Omental fat pad (tissue), 3 donors: ENCODE measurements at regions not wholly inside any gene's neighbourhood (a gene's known extent, or its start where the extent isn't known, plus 50 kb on each side); places are given as distances from the start of the nearest gene placed in this dataset.

ENCODE experiments used
- ATAC-seq: fragments of 150-250 bp; one replicate; pipeline ENCODE4 v1.9.1; 2016; ENCODE audit warnings: mild to moderate bottlenecking, moderate library complexity; ENCODE audit not compliant: low FRiP score
- DNase-seq: peaks from one replicate; pipeline ENCODE4 v3.0.0-alpha.2; 2019; ENCODE audit warnings: low spot score
- CTCF ChIP-seq, 3 donors: fragments of 450-650 bp; IDR thresholded peaks; one replicate each; pipeline ENCODE4 v1.5.1; 2016 to 2017; ENCODE audit warnings: antibody characterized with exemption in 3 of 3, mild to moderate bottlenecking in 3 of 3, moderate library complexity in 2 of 3

DNA sequence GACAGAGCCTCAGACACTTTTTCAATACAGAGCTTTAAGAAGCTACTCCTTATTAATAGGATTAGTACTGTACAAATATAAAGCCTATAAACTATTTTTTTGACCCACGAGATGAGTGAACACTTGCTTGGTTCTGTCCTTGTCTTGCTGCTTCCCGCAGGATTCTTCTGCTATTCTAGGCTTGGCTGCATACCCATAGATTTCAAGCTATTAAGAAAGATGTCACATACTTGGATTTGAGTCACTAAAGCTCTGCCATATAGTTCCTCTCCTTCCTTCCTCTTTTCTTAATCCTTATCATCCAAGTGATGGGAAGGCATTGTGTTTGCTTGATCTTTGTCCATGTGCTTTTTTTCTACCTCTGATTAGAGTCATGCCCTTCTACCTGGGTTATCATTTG is 361.2 kb upstream of the TRPC7 start:
- no peak for TF ChIP-seq CTCF (IDR thresholded peaks at IDR 0.05)
- ATAC-seq (no peak), DNase-seq (no peak)

DNA sequence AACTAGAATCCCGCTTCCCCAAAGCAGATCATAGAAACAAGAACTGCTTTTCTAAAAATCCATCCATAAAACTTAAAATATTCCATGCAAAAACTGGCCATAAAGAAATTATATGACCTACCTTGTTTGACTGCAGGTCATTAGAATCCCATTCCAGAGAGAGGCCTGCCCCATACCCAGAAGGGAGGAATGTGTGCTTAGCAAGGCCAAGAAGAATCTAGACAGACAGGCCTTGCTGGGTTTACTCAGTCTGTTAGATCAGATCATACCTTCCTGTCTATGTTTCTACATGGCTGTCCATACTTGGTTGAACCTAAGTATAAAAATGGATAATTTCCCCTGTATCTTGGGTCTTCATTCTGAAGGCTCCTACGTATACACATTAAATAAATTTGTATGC is 358.8 kb upstream of the TRPC7 start:
- no peak for TF ChIP-seq CTCF (IDR thresholded peaks at IDR 0.05)
- ATAC-seq (no peak), DNase-seq (no peak)

GRCh38 chr5:136722581-136722980 is 357.2 kb upstream of the TRPC7 start:
- DNase-seq (no peak), ATAC-seq (no peak)
- no peak for TF ChIP-seq CTCF (IDR thresholded peaks at IDR 0.05)

- DNase-seq (no peak), ATAC-seq (no peak)
Observed at GRCh38 chr5:136722086-136722485, 356.7 kb upstream of the TRPC7 start.

DNA sequence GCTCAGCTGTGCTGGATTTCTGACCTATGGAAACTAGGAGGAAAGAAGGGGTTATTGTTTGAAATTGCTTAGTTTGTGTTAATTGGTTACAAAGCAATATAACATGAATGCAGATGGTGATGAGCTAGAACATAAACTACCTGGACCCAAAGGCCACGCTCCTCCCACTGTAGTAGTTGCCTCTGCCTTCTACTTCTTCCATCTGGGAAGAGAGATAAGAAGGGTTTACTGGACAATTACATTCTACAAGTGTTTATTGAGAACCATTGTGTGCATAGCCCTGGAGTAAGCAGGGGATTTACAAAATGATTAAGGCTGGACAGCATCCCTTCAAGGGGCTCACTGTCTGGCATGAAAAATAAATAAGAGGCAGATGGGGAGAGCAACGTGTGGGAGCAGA is 355.3 kb upstream of the TRPC7 start:
- TF ChIP-seq CTCF (IDR thresholded peaks at IDR 0.05): no peak
- DNase-seq (no peak), ATAC-seq (no peak)

More at GRCh38 chr5:136722086-136722485, 356.7 kb upstream of the TRPC7 start:
- no peak for TF ChIP-seq CTCF (IDR thresholded peaks at IDR 0.05)

DNA sequence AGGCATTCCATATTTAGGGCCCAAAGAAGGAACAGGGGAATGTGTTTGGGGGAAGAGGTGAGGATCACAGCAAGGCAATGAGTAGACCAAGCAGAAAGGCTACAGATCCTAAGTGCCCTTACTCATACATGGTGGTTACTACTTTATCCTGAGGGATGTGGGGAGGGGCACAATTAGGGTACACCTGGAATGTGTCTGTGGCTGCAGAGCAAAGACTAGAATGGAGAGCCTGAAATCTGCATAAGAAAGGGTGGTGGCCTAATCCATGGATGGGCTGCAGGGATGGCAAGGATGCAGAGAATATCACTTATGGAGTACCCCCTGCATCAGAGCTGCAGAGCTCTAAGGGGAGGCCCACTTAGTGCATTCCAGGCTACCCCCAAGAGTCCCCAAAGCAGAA is 352.6 kb upstream of the TRPC7 start:
- no peak for TF ChIP-seq CTCF (IDR thresholded peaks at IDR 0.05)
- no peak for ATAC-seq
- no peak for DNase-seq

GRCh38 chr5:136714286-136714685 is 348.9 kb upstream of the TRPC7 start:
- no peak for TF ChIP-seq CTCF (IDR thresholded peaks at IDR 0.05)
- DNase-seq: no peak

More at GRCh38 chr5:136714286-136714685, 348.9 kb upstream of the TRPC7 start:
- no peak for ATAC-seq
